NB4 (cell line): ENCODE measurements at regions not wholly inside any gene's neighbourhood (a gene's known extent, or its start where the extent isn't known, plus 50 kb on each side); places are given as distances from the start of the nearest gene placed in this dataset.

Experiments used
- DNase-seq: peaks from one replicate; pipeline ENCODE4 v3.0.0; 2010; ENCODE audit warnings: low read depth
- H3K4me3 ChIP-seq: one replicate; pipeline ENCODE4 v1.5.1; 2011; ENCODE audit warnings: mild to moderate bottlenecking, low read depth, low read length, moderate library complexity
- MYC ChIP-seq: IDR thresholded peaks from 2 replicates; pipeline ENCODE4 v1.6.1; 2011; ENCODE audit warnings: low read depth, low read length
- POLR2A ChIP-seq: IDR thresholded peaks from 2 replicates; pipeline ENCODE4 v1.6.1; 2011; ENCODE audit warnings: mild to moderate bottlenecking; ENCODE audit not compliant: insufficient read length; ENCODE audit errors: extremely low read depth
- TF ChIP-seq, protein P1 (sequence below): IDR thresholded peaks from 2 replicates; pipeline ENCODE4 v1.6.1; 2011; ENCODE audit warnings: low read depth, low read length
- TF ChIP-seq, protein P2 (sequence below): IDR thresholded peaks from one replicate; pipeline ENCODE4 v1.5.1; 2012; ENCODE audit warnings: low read depth, low read length

DNA sequence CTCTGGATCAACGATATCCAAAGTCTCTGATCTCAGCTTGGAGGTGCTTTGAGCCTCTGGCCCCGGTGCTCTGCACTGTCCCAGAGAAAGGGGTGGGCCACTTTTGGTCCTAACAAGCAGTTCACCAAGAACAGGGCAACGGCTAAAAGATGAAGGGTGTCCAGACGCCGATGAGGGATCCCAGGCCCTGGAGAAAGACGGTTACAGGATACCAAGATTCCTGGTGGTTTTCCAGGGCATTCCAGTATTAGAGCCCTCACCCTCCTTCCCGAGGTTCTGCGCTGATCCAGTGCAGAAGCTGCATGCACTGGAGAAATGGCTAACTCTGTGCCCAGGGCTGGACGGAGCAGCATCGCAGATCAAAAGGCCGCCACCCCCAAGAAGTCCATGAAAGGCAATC lies 149.9 kb upstream of the IRF2BP2 start:
- DNase-seq: no peak
- TF ChIP-seq MYC: no peak
- TF ChIP-seq, protein P1, sequence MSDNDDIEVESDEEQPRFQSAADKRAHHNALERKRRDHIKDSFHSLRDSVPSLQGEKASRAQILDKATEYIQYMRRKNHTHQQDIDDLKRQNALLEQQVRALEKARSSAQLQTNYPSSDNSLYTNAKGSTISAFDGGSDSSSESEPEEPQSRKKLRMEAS: no peak
- TF ChIP-seq POLR2A: no peak
- TF ChIP-seq, protein P2, sequence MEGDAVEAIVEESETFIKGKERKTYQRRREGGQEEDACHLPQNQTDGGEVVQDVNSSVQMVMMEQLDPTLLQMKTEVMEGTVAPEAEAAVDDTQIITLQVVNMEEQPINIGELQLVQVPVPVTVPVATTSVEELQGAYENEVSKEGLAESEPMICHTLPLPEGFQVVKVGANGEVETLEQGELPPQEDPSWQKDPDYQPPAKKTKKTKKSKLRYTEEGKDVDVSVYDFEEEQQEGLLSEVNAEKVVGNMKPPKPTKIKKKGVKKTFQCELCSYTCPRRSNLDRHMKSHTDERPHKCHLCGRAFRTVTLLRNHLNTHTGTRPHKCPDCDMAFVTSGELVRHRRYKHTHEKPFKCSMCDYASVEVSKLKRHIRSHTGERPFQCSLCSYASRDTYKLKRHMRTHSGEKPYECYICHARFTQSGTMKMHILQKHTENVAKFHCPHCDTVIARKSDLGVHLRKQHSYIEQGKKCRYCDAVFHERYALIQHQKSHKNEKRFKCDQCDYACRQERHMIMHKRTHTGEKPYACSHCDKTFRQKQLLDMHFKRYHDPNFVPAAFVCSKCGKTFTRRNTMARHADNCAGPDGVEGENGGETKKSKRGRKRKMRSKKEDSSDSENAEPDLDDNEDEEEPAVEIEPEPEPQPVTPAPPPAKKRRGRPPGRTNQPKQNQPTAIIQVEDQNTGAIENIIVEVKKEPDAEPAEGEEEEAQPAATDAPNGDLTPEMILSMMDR: no peak
- no peak overlapping the region for H3K4me3 ChIP-seq

DNA sequence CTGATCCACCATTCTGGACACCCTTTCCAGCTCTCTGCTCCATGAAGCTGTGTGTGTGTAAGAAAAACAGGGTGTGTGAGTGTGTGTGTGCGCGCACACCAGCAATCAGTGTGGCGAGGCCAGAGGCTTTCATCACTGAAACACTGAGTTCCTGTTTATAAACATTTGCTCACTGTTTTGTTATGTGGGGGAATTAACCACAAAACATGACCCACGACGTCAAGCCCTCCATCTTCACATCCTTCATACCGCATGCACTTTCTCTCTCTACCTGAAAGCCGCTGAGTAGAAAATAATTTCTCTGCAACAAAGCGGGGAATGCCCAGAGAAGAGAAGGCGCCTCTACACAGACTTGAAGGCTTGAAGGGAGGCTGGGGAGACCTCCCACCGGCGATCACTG lies 148.9 kb upstream of the IRF2BP2 start:
- no peak for TF ChIP-seq MYC
- TF ChIP-seq, protein P2: no peak
- no peak for TF ChIP-seq POLR2A
- TF ChIP-seq, protein P1: no peak
- H3K4me3 ChIP-seq: no peak overlapping the region
- peak; percentile 50 for DNase-seq

DNA sequence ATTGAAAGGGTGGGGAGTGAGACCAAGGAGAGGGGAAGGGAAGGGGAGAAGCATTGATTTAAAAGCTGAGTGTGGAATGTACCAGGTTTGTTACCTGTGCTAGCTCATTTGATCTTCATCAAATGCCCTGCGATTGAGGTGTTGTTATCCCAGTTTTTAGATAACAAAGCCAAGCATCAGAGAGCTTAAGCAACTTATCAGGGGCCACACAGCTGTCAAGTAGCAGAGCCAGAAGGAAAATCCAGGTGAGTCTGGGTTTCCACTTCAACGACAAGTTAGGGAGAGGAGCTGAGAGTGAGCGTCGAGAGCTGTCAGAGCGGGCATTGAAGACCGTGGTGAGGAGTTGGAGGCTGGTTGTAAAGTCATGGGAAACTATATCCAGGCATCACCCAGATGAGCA lies 146.9 kb upstream of the IRF2BP2 start:
- DNase-seq: no peak
- H3K4me3 ChIP-seq: no peak overlapping the region
- TF ChIP-seq POLR2A (no peak), MYC (no peak)
- TF ChIP-seq, protein P1: no peak
- TF ChIP-seq, protein P2: no peak

DNA sequence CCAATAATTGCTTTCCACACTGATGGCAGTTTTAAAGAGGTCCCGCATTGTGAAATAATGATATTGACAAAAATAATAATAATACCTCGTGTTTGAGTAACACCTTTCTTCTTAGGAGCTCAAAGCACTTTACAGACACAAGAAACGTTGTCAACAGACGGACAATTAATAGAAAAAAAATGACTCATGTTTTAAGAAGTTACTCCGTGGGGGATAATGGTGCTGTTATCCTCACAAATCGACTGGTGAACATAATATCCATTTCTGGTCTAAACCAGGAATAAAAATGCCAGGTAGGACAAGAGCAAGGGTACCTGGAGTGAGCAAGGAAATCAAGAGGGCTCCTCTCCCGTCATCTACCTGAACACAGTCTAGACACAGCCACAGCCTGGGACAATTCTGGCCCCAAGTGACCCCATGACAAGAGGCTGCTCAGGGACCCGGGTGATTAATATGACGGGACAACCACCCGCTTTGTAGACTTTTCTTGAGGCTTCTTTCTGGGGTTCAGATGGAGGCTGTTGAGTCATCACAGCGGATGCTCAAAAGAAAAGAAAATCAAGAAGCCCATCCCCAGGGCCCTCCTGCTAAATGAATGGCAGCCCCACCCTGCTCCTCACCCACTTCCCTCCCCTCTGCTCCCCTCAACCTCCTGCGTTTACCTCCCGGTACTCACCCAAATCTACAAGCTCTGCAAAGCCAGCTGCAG lies 146.2 kb upstream of the IRF2BP2 start:
- TF ChIP-seq, protein P1: no peak
- TF ChIP-seq, protein P2: no peak
- no peak for TF ChIP-seq MYC
- no peak overlapping the region for H3K4me3 ChIP-seq
- peak; percentile 26 for DNase-seq

DNA sequence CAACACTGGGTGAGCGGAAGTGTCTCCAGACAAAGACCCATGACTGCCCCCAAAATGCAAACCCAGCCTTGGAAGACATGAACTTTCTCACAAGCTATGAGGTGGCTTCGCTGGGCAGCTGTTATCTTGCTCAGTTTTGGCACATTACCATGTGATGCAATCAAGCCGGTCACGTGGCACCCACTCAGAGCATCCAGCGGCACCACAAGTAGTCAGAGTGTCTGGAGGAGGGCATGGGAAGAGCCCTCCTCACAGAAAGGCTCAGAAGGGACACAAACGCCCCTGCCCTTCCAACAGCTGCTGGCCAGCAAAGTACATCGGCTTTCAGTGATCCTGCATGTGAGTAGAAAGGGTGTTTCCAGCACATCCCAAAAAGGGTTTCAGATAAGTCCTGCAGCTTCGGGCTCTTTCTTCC lies 145.5 kb upstream of the IRF2BP2 start:
- TF ChIP-seq, protein P1: peak; percentile 99
- TF ChIP-seq, protein P2: no peak
- peak; percentile 82 for TF ChIP-seq MYC
- TF ChIP-seq POLR2A: no peak
- peak; percentile 92 for DNase-seq
- H3K4me3 ChIP-seq: no peak overlapping the region
